Nephron (organoid): ENCODE measurements at regions not wholly inside any gene's neighbourhood (a gene's known extent, or its start where the extent isn't known, plus 50 kb on each side); places are given as distances from the start of the nearest gene placed in this dataset.

ENCODE experiments used
- H3K27ac Mint-ChIP-seq, 3 experiments: 2 replicates each; pipeline ENCODE4 v1.8.0; 2020; ENCODE audit warnings: mixed read lengths in 3 of 3, mild to moderate bottlenecking in 2 of 3, moderate library complexity in 1 of 3
- H3K27me3 Mint-ChIP-seq: 2 replicates; pipeline ENCODE4 v1.8.0; 2021; ENCODE audit warnings: low read depth, mild to moderate bottlenecking, moderate library complexity, mixed read lengths
- H3K36me3 Mint-ChIP-seq: 2 replicates; pipeline ENCODE4 v1.8.0; 2020; ENCODE audit warnings: low read depth, mixed read lengths
- H3K4me1 Mint-ChIP-seq: 2 replicates; pipeline ENCODE4 v1.8.0; 2020; ENCODE audit warnings: mixed read lengths
- H3K4me3 Mint-ChIP-seq, 3 experiments: 2 replicates each; pipeline ENCODE4 v1.8.0; 2020; ENCODE audit warnings: mild to moderate bottlenecking in 3 of 3, mixed read lengths in 3 of 3, moderate library complexity in 2 of 3
- H3K9me3 Mint-ChIP-seq: 2 replicates; pipeline ENCODE4 v1.8.0; 2020; ENCODE audit warnings: mixed read lengths
- CTCF ChIP-seq, 3 experiments: fragments of 200-600 bp; sonication (generic); IDR thresholded peaks; one replicate each; pipeline ENCODE4 v1.5.0; 2021; ENCODE audit warnings: antibody characterized with exemption in 3 of 3; ENCODE audit not compliant: unreplicated experiment in 3 of 3

DNA sequence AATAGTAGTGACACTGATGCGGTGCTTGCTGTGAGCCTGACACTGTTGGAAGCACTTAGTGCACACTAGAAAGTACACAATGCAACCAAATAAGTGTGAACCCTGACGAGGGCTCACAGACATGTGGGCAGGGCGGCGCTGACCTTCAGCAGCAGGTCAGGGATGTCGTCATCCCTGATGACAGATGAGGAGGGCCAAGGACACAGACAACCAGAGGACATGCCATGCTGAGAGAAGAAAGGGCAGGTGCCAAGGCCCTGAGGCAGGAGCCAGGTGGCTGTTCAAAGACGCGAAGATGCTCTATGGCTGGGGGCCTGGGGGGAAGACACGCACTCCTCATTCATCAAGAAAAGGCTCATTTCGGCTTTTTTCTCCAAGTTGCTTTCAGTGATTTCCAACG lies 176.4 kb upstream of the CST7 start:
- H3K36me3 Mint-ChIP-seq = no peaks in the 10 kb centered on the region
- peaks cover 18% of the 10 kb centered on the region for H3K27me3 Mint-ChIP-seq
- peaks cover 13% of the 10 kb centered on the region for H3K9me3 Mint-ChIP-seq
- H3K4me3 Mint-ChIP-seq = no peak overlapping the region
- no peak overlapping the region for H3K27ac Mint-ChIP-seq
- peaks cover 36% of the 10 kb centered on the region for H3K4me1 Mint-ChIP-seq
- no peak for TF ChIP-seq CTCF (IDR thresholded peaks at IDR 0.05; ENCODE audit: unreplicated experiment in 3 of 3)

DNA sequence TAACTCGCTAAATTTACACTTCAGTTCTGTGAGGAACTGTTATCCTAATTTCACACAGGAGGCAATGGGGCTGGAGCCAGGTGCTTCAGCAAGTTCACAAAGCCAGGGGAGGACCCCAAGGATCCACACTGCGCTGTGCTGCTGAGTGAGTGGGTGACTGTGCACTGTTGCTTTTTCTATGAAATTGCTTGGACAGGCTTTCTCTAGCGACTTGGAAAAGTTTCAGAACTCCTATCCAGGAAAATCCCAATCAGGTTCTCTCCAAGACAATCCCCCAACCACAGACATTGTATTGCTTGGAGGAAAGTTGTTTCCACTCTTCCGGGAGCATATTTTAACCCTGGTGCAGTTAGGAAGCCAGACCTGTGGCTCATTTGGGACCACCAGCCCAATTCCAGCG lies 175.9 kb upstream of the CST7 start:
- Mint-ChIP-seq H3K4me3 (no peak overlapping the region), H3K27me3 (peaks cover 19% of the 10 kb centered on the region), H3K9me3 (peaks cover 13% of the 10 kb centered on the region), H3K36me3 (no peaks in the 10 kb centered on the region), H3K27ac (peak overlapping the region in 1 of 3 experiments; percentile 49), H3K4me1 (peaks cover 38% of the 10 kb centered on the region)
- no peak for TF ChIP-seq CTCF (IDR thresholded peaks at IDR 0.05; ENCODE audit: unreplicated experiment in 3 of 3)

GRCh38 chr20:24773751-24774201 lies 175.3 kb upstream of the CST7 start:
- Mint-ChIP-seq H3K4me1 (peaks cover 35% of the 10 kb centered on the region), H3K27ac (no peak overlapping the region), H3K27me3 (peaks cover 19% of the 10 kb centered on the region), H3K9me3 (peaks cover 13% of the 10 kb centered on the region), H3K36me3 (no peaks in the 10 kb centered on the region), H3K4me3 (no peak overlapping the region)
- no peak for TF ChIP-seq CTCF (IDR thresholded peaks at IDR 0.05; ENCODE audit: unreplicated experiment in 3 of 3)

DNA sequence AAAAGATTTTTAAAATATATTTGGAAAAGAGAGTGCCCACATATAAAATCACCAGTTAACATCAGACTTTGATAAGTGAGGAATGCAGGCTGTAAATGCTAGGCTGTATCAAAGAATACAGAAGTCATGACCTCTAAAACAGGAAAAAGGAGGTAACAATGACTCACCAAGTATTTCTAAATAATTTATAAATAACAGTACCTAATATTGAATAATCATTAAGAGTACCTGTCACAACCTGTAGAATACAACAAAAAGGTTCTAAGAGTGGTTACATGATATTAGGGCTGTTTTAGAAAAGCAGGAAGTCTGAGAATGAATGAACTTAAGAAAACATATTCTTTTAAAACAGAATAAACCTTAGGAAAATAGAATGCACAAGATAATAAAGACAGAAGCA lies 173.1 kb upstream of the CST7 start:
- peaks cover 18% of the 10 kb centered on the region for H3K27me3 Mint-ChIP-seq
- H3K4me3 Mint-ChIP-seq = no peak overlapping the region
- H3K27ac Mint-ChIP-seq = no peak overlapping the region
- peaks cover 13% of the 10 kb centered on the region for H3K9me3 Mint-ChIP-seq
- TF ChIP-seq CTCF (IDR thresholded peaks at IDR 0.05; ENCODE audit: unreplicated experiment in 3 of 3) = no peak
- peaks cover 45% of the 10 kb centered on the region for H3K4me1 Mint-ChIP-seq
- no peaks in the 10 kb centered on the region for H3K36me3 Mint-ChIP-seq

DNA sequence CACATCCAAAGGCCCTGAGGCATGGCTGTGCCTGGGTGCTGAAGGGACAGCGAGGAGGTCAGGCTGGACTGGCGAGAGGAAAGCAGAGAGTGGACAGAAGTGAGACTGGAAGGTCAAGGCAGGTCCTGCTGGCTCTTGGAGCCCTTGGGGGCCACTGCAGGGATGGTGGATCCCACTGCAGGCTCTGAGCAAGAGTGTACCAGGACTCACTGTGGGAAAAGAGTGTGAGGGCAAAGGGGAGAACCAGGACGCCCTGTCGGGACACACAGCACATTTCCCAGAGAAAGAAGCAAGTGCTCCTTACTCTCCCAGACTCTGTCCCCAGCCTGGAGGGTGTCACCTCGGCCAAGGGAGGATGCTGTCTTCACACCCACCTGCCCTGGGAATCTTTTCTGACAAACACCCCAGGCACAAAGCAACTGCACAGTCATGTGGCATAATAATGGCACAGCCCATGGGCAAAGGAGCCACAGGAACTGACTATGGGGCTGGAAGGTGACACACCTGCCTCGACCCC lies 172.3 kb upstream of the CST7 start:
- TF ChIP-seq CTCF (IDR thresholded peaks at IDR 0.05; ENCODE audit: unreplicated experiment in 3 of 3) = no peak
- H3K36me3 Mint-ChIP-seq = no peaks in the 10 kb centered on the region
- H3K9me3 Mint-ChIP-seq = peaks cover 13% of the 10 kb centered on the region
- no peak overlapping the region for H3K27ac Mint-ChIP-seq
- H3K4me3 Mint-ChIP-seq = no peak overlapping the region
- H3K4me1 Mint-ChIP-seq = peaks cover 42% of the 10 kb centered on the region
- H3K27me3 Mint-ChIP-seq = peaks cover 21% of the 10 kb centered on the region

- peaks cover 17% of the 10 kb centered on the region for H3K27me3 Mint-ChIP-seq
- no peak overlapping the region for H3K27ac Mint-ChIP-seq
- H3K36me3 Mint-ChIP-seq = no peaks in the 10 kb centered on the region
- peaks cover 42% of the 10 kb centered on the region for H3K4me1 Mint-ChIP-seq
- TF ChIP-seq CTCF (IDR thresholded peaks at IDR 0.05; ENCODE audit: unreplicated experiment in 3 of 3) = no peak
- peaks cover 13% of the 10 kb centered on the region for H3K9me3 Mint-ChIP-seq
- no peak overlapping the region for H3K4me3 Mint-ChIP-seq
Observed at GRCh38 chr20:24777746-24778145, 171.3 kb upstream of the CST7 start.
